ENCODE measurements at regions not wholly inside any gene's neighbourhood (a gene's known extent, or its start where the extent isn't known, plus 50 kb on each side); places are given as distances from the start of the nearest gene placed in this dataset.
"Not testable (repeated sequence)": the region's sequence is repeated elsewhere in the genome, so short reads cannot be mapped to it uniquely, and the experiment has no call there.

DNA sequence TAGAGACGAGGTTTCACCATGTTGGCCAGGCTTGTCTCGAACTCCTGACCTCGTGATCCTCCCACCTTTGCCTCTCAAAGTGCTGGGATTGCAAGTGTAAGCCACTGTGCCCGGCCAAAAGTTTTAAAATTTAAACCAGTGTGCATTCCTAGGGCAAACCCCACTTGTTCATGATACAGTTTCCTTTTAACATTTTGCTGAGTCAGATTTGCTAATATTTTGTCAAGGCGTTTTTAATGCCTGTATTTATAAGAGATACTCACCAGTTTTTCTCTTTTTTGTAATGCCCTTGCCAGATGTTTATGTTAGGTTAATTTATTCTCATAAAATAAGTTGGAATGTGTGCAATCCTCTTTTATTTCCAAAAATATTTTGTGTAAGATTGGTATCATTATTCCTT is 927.4 kb downstream of the DNAJB9 start:
- no peak for DNase-seq

DNA sequence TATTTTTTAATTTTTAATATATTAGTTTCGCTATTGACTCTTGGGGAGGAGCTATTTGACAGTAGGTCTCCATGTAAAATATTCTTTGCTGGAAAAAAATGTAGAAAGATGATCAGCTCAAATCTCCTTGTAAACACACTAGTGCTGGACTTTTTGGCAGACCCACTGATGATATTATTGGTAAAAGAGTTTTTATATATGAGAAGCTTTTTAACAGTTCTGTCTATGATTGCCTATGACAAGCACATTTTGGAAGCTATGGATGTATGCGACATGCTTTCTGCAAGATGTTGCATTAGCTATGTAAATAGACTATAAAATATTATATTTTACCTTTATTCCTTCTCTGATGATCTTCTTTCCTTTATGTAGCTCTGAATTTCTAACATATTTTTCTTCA is 928.5 kb downstream of the DNAJB9 start:
- DNase-seq: no peak

GRCh38 chr7:109503421-109503820 is 933.7 kb downstream of the DNAJB9 start:
- no peak for DNase-seq

GRCh38 chr7:109522585-109522984 is 952.9 kb downstream of the DNAJB9 start:
- DNase-seq: no peak

- no peak for DNase-seq
These were observed 958.2 kb downstream of the DNAJB9 start for GRCh38 chr7:109527833-109528232.

- DNase-seq: no peak
These were observed 960.0 kb downstream of the DNAJB9 start for GRCh38 chr7:109529712-109530111.

DNA sequence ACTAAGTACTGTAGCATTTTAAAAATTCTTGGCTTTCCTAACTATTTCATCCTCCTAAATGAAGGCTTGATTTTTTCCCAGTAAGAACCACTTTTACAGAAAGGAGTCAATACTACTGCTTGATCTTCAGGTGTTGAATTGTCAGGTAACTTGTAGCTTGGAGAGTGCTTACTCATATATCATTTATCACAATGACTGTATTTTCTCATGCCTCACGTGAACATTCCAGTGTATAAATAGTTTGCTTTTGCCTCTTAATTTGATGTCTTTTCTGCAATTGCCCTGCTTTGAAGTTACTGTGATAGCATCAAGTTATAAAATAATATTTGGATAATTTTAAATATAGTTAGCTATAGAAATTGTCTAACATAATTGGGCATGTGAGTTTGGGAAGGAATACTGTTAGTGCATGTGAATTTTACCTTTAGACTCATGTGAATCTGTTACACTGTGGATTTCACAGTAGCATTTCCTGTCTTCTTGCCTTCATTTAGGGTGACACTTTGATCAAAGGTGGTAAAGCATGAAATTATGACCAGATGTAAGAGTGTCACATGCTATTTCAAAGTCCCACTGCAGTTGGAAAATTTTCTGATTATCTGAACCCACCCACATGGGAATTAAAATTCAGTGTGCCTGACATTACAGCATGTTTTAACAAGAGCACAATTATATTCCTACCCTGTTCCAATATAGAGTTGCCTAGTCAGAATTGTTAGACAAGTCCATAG is 962.8 kb downstream of the DNAJB9 start:
- DNase-seq: no peak

DNA sequence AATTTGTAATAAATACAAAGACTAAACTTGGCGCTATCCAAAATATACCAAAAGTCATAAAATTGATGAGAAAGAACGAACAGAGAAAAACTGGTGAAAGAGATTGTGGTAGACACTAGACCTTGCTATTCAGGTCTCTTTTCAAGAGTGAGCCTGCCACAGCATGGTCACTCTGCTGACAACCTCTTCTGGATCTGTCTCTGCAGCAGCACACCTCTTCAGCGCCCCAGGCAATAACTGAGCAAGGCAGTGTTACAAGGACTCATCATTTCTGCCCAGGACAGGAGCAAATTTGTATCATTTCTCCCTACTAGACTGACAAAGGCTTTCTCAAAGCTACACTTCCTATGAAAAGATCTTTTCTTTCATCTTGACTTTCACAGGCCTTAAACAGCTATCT is 976.0 kb downstream of the DNAJB9 start:
- peak; percentile 4 for DNase-seq

DNA sequence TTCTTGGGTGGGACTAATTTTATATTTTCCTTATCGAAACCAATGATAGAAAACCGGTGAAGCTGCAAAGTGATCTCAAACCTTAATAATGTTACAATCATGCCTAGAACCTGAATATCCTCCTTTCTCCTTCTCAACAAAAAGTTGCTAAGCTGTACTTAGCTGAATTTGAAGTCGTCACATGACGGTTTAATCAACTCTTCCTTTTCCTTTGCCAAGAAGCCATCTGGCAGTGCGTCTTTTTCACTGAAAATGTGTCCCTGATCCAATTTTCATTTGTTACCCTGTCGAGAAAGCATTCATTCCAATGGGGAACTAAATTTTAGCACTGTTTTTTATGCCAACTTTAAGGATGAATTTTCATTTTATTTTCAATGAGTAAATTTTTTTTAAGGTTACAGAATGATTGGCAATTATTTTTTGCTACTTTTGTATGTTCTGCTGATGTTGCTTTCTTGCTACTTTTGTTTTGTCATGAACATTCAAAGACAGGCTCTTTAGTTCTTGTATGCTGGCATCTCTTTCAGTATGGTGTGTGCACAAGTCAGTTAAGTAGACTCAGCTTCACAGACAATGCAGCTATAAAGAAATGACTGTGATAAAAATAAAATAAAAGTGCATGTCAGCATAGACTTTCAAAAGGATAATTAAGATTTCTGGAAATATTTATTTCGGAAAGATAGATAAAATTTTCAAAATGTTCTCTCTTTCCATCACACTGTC is 980.0 kb downstream of the DNAJB9 start:
- no peak for DNase-seq

DNA sequence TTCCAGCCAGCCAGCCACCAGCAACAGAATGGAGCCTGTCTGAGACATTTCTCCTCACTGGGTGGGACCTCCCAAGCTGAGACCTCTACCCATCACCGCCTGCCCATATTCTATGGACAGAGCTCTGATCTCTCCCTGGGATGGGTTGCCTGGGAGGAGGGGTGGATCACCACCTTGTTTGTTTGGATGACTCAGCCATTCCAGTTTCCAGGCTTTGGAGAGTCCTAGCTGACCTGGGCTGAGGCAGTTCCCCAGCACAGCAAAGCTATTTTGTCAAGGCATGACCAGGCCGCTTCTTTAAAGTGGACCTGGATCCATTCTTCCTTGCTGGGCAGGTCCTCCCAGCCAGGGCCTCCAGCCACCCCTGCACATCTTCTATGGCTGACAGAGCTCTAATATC is 982.3 kb downstream of the DNAJB9 start:
- no peak for DNase-seq

DNA sequence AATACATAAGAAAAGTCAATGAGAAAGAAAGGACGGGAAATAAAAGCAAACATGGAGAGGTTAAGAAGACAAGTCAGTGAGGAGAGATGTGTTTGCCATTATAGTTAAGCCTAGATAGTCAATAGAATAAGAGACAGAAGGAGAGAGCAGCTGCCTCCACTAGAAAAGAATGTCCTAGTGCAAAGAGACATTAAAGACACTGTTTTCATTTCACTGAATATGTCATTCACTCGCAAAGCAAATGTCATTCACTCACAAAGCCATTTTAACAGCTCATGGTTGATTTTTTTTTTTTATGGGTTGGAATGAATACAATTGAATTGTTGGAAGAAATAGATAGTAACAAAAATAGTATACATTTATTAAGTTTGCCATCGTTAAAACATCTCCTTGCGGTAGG is 1007.6 kb downstream of the DNAJB9 start:
- no peak for DNase-seq

- DNase-seq: no peak
These were observed 1010.2 kb downstream of the DNAJB9 start for GRCh38 chr7:109579901-109580300.

DNA sequence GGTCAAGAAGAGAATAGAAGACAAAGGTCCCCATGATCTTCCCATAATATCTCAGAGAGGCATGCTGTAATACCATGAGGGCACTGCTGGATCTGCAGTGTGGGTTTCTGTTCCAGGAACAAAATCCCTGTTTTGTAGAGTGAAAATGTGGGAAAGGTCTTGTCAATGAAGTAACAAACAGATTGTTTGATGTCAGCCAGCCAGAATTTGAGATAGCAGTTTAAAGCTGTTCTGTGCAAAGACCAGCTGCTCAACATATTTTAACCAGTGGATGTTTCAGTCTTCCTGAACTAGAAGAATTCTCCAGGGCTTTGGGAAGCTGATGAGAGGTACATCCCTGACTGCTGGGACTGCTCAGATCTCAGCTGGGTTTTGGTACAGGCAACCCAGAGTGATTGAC is 1012.5 kb downstream of the DNAJB9 start:
- no peak for DNase-seq

DNA sequence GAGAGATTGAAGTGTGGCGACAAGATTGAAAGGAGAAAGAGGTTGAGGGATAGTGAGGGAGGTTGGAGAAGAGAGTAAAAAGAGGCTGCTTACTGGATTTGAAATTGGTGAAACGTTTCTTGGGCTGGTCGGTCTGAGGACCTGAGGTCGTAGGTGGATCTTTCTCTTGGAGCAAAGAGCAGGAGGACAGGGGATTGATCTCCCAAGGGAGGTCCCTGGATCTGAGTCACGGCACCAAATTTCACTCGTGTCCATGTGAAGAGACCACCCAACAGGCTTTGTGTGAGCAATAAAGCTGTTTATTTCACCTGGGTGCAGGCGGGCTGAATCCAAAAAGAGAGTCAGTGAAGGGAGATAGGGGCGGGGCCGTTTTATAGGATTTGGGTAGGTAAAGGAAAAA is 1027.3 kb downstream of the DNAJB9 start:
- DNase-seq: not testable (repeated sequence)

DNA sequence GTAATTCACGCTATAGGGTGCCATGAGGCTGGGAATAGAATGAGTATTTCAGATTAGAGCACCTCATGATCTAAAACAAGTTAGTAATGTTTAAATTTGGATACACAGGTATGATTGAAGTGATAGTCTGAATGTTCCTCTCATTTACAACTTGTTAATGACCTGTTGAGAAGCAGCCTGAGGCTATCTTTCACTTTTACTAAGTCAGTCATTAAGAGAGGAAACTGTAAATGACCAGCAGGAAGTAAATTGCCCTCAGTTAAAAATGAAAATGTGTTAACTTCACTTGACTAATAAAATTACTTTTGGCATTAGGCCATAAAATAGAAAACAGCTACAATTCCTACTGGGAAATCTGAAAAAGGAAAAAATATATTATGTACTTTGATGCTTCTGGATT is 1042.0 kb downstream of the DNAJB9 start:
- no peak for DNase-seq

- no peak for DNase-seq
These were observed 1046.9 kb downstream of the DNAJB9 start for GRCh38 chr7:109616551-109617069.

DNA sequence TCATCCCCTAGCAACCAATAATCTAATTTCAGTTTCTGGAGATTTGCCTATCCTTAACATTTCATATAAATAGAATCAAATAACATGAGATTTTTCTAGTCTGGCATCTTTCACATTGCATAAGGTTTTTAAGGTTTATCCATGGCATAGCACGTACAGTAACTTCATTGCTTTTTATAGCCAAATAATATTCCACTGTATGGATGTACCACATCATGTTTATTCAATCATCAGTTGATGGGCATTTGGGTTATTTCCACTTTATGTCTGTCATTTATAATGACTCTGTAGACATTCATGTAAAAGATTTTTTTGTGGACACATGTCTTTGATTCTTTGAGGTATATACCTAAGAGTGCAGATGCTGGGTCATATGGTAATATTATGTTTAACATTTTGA is 1052.6 kb downstream of the DNAJB9 start:
- DNase-seq: no peak

DNA sequence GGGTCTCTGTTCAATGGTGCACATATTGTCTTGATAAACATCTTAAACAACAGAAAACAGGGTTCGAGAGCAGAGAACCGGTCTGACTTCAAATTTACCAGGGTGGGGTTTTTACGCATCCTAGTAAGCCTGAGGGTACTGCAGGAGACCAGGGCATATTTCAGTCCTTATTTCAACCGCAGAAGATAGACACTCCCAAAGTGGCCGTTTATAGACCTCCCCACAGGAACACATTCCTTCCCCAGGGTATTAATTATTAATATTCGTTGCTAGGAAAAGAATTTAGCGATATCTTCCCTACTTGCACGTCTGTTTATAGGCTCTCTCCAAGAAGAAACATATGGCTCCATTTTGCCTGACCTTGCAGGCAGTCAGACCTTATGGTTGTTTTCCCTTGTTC is 1063.2 kb downstream of the DNAJB9 start:
- DNase-seq: not testable (repeated sequence)

DNA sequence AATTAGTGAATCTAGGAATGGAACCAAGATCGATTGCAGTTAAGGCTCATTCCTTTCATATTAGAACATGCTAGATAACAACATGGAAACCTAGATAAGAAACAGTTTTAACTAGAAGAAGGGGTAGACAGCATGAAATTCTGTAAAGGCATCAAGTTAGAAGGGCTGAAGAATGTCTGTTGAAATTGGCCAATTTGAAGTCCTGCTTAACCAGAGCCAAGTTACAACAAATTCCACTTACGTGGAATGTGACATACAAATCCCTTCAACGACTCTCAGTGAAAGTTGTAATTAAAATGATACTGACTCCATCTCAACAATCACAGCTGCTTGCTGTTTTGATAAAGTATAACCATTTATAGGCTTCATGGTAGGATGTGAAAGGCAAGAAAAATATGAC is 1065.7 kb downstream of the DNAJB9 start:
- DNase-seq: no peak

- DNase-seq: no peak
These were observed 1067.8 kb downstream of the DNAJB9 start for GRCh38 chr7:109637428-109637990.

- DNase-seq: no peak
These were observed 1068.6 kb downstream of the DNAJB9 start for GRCh38 chr7:109638321-109638720.

DNA sequence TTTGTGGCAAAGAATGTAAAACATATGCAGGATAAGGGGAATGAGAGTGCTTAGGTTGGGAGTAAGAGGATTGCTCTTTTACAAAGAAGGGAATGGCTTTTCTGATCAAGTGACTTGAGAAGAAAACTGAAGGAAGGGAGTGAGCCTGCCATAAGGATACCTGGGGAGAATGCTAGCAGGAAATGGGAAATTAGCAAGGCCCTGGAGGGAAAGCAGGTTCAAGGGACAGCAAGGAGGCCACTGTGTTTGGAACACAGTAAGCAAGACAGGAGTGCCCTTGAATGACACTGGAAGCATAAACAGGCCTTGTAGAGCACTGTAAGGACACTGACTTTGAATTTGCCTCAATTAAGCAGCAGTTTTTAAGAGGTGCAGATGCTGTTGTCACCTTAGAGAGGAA is 1069.9 kb downstream of the DNAJB9 start:
- DNase-seq: no peak

- DNase-seq: no peak
These were observed 1071.8 kb downstream of the DNAJB9 start for GRCh38 chr7:109641445-109641844.

DNA sequence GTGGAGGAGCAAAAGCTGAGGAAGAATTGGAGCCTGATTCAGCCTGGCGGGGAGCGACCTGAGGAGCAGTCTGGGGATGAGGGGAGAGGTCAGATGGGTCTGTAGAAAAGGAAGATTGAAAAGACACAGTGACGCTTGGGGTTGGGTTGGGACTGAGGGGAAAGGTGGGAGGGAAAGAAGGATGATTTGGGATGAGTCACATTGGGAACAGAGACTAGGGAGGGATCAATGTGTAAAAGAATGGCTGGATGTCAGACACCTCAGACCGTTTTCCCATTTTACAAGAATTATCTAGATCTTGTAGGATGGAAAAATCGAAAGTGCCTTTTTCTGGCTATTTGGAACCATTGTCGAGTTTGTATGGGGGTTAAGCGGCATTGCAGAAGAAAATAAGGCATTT is 1076.5 kb downstream of the DNAJB9 start:
- no peak for DNase-seq
